ENCODE measurements at regions not wholly inside any gene's neighbourhood (a gene's known extent, or its start where the extent isn't known, plus 50 kb on each side); places are given as distances from the start of the nearest gene placed in this dataset.

- TF ChIP-seq EZH2 (IDR thresholded peaks at IDR 0.05; ENCODE audit: borderline replicate concordance, insufficient read depth, low read depth, low read length, poor library complexity, severe bottlenecking) = no peak
- TF ChIP-seq CTCF (IDR thresholded peaks at IDR 0.05) = no peak
These were observed 83.6 kb downstream of the MRPL14 start for GRCh38 chr6:44043479-44044153.

Data from B cell (primary cell).